ENCODE measurements at regions not wholly inside any gene's neighbourhood (a gene's known extent, or its start where the extent isn't known, plus 50 kb on each side); places are given as distances from the start of the nearest gene placed in this dataset.

GRCh38 chr4:103451341-103451740 lies 253.2 kb upstream of the CENPE start:
- no peak for TF ChIP-seq CTCF (IDR thresholded peaks at IDR 0.05)

DNA sequence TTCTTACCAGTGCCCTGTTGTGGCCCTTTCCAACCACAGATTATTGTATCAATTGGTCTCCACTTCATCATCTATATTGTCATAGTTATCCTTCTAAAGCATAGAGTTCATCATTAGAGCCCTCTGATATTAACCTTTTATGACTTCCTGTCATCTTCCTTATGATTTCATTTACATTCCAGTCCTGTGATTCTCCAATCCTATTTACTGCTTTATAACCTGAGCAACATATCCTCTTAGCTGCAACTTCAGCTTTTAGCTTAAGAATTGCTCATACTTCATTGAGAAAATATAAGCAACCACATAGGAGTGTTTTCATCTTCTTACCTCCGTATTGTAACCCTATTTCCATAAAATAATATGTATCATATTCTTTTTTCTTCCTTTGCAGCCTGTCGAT lies 252.6 kb upstream of the CENPE start:
- no peaks in the 10 kb centered on the region for H3K36me3 ChIP-seq (replicated peaks in 1 of 2; ENCODE audit: control insufficient read depth in 1 of 2, insufficient read depth in 2 of 2, low read length in 2 of 2)
- H3K9ac ChIP-seq (ENCODE audit: insufficient read depth, low read length, poor library complexity, severe bottlenecking) = no peak overlapping the region
- DNase-seq = no peak
- intact Hi-C loops (cut with micrococcal nuclease) = no loop called here
- no peaks in the 10 kb centered on the region for H3K27me3 ChIP-seq (ENCODE audit: control insufficient read depth in 2 of 2, insufficient read depth in 2 of 2, low read length in 2 of 2)
- no peak overlapping the region for H3K4me3 ChIP-seq (replicated peaks in 1 of 3; ENCODE audit: low read depth in 2 of 3, low read length in 3 of 3)
- H3K27me3 Mint-ChIP-seq (ENCODE audit: low read depth in 3 of 3) = no peaks in the 10 kb centered on the region
- H3K4me3 Mint-ChIP-seq = no peak overlapping the region
- H2AFZ ChIP-seq (ENCODE audit: insufficient read depth, low read depth, low read length, poor library complexity, severe bottlenecking) = no peak overlapping the region
- no peak for TF ChIP-seq CTCF (IDR thresholded peaks at IDR 0.05)
- no peaks in the 10 kb centered on the region for H3K36me3 Mint-ChIP-seq
- no peak overlapping the region for H3K27ac ChIP-seq (ENCODE audit: low read depth in 1 of 2, low read length in 2 of 2)
- H3K9me3 Mint-ChIP-seq = peaks cover 0 to 3% (median 1%) of the 10 kb centered on the region in 7 donors
- no peaks in the 10 kb centered on the region for H3K79me2 ChIP-seq (ENCODE audit: insufficient read depth, low read length)
- no peaks in the 10 kb centered on the region for H3K4me1 Mint-ChIP-seq
- H3K4me1 ChIP-seq (ENCODE audit: control insufficient read depth in 1 of 2, insufficient read depth in 2 of 2, low read length in 2 of 2) = no peaks in the 10 kb centered on the region
- no peak overlapping the region for H3K4me2 ChIP-seq (replicated peaks; ENCODE audit: extremely low read depth, low read length, poor library complexity, severe bottlenecking)
- H3K27ac Mint-ChIP-seq = no peak overlapping the region
- H4K20me1 ChIP-seq (ENCODE audit: insufficient read depth, low read length) = no peaks in the 10 kb centered on the region
- H3K9me3 ChIP-seq (replicated peaks in 1 of 2; ENCODE audit: control insufficient read depth in 1 of 2, insufficient read depth in 1 of 2, low read length in 2 of 2) = no peaks in the 10 kb centered on the region
- no CpG with 5 or more reads among the region's 2 CpGs for WGBS (ENCODE audit: insufficient coverage)

More at GRCh38 chr4:103451341-103451740, 253.2 kb upstream of the CENPE start:
- H3K27ac ChIP-seq (ENCODE audit: low read depth in 1 of 2, low read length in 2 of 2) = no peak overlapping the region
- Mint-ChIP-seq H3K36me3 (no peaks in the 10 kb centered on the region), H3K4me3 (no peak overlapping the region), H3K9me3 (peaks cover 0 to 4% (median 2%) of the 10 kb centered on the region in 7 donors), H3K4me1 (no peaks in the 10 kb centered on the region), H3K27ac (no peak overlapping the region), H3K27me3 (ENCODE audit: low read depth in 3 of 3) (no peaks in the 10 kb centered on the region)
- no peak overlapping the region for H3K4me3 ChIP-seq (replicated peaks in 1 of 3; ENCODE audit: low read depth in 2 of 3, low read length in 3 of 3)
- no peaks in the 10 kb centered on the region for H3K4me1 ChIP-seq (ENCODE audit: control insufficient read depth in 1 of 2, insufficient read depth in 2 of 2, low read length in 2 of 2)
- no peak for DNase-seq
- H3K36me3 ChIP-seq (replicated peaks in 1 of 2; ENCODE audit: control insufficient read depth in 1 of 2, insufficient read depth in 2 of 2, low read length in 2 of 2) = no peaks in the 10 kb centered on the region
- no peak overlapping the region for H3K9ac ChIP-seq (ENCODE audit: insufficient read depth, low read length, poor library complexity, severe bottlenecking)
- no peak overlapping the region for H2AFZ ChIP-seq (ENCODE audit: insufficient read depth, low read depth, low read length, poor library complexity, severe bottlenecking)
- intact Hi-C loops (cut with micrococcal nuclease) = no loop called here
- 82% methylated on average over 2 of the region's 2 CpGs for WGBS (ENCODE audit: insufficient coverage)
- no peaks in the 10 kb centered on the region for H3K79me2 ChIP-seq (ENCODE audit: insufficient read depth, low read length)
- H4K20me1 ChIP-seq (ENCODE audit: insufficient read depth, low read length) = no peaks in the 10 kb centered on the region
- no peaks in the 10 kb centered on the region for H3K9me3 ChIP-seq (replicated peaks in 1 of 2; ENCODE audit: control insufficient read depth in 1 of 2, insufficient read depth in 1 of 2, low read length in 2 of 2)
- H3K4me2 ChIP-seq (replicated peaks; ENCODE audit: extremely low read depth, low read length, poor library complexity, severe bottlenecking) = no peak overlapping the region
- H3K27me3 ChIP-seq (ENCODE audit: control insufficient read depth in 2 of 2, insufficient read depth in 2 of 2, low read length in 2 of 2) = no peaks in the 10 kb centered on the region
